Suppressor macrophage treated with lipopolysaccharide for 4 hours (primary cell): ENCODE measurements at regions not wholly inside any gene's neighbourhood (a gene's known extent, or its start where the extent isn't known, plus 50 kb on each side); places are given as distances from the start of the nearest gene placed in this dataset.
"Not testable (repeated sequence)": the region's sequence is repeated elsewhere in the genome, so short reads cannot be mapped to it uniquely, and the experiment has no call there.

ENCODE experiments used
- DNase-seq: peaks from one replicate; pipeline ENCODE4 v3.0.0-alpha.2; 2020

GRCh38 chr17:21470422-21470821 lies 94.3 kb downstream of the KCNJ12 start:
- not testable (repeated sequence) for DNase-seq

DNA sequence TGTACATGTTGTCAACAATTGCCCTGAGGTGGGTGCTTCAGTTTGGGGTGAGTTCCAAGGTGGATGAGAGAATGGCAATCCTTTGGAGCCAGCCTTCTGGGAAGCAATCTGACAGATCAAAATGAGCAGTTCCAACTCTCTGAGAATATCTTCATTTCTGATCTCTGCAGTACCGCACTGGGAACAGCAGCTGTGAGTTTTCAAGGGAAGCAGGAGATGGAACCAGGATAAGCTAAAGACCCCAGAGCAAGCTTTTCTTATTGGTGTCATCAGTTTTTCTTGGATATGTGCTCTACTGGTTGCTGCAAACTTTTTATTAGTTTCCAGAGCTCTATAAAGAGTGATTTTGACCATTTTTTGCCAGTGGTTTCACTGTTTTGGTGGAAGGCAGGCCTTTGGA lies 94.7 kb downstream of the KCNJ12 start:
- DNase-seq = no peak

DNA sequence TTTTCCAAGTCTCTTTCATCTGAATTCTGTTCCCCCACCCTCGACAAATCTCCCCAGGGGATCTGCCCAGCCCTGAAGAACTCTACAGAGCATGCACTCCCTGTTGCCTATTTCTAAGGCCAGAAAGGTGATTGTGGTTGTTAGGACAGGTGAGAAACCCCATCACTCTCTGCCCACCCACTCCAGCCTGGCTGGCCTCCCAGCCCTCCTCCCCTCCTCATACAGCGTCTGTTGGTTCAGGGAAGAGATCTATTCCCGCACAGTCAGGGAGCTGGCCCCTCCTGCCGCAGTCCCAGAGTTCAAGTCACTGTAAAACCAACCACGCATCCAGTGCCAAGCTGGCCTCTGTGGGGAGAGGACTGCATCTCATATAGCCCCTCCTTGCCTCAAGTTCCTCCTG lies 98.7 kb downstream of the KCNJ12 start:
- no peak for DNase-seq

DNA sequence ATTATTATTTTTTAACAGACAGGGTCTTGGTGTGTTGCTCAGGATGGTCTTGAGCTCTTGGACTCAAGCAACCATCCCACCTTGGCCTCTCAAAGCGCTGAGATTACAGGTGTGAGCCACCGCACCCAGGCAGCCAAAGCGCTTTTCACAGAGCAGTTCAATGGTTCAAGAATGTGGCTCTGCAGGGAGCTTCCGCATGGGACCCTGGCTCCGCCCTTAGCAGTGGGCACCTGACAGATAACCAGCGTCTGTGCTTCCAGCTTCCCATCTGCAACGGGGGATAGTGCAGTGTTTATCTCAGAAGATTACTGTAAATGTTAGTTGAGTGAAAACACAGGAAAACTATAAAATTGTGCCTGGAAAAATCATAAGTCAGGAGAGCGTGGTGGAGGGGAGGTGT lies 99.4 kb downstream of the KCNJ12 start:
- DNase-seq = no peak

- no peak for DNase-seq
Observed at GRCh38 chr17:21476867-21477266, 100.7 kb downstream of the KCNJ12 start.

GRCh38 chr17:21482189-21482865 lies 106.2 kb downstream of the KCNJ12 start:
- no peak for DNase-seq

- DNase-seq = not testable (repeated sequence)
Observed at GRCh38 chr17:21488043-21488442, 111.9 kb downstream of the KCNJ12 start.

DNA sequence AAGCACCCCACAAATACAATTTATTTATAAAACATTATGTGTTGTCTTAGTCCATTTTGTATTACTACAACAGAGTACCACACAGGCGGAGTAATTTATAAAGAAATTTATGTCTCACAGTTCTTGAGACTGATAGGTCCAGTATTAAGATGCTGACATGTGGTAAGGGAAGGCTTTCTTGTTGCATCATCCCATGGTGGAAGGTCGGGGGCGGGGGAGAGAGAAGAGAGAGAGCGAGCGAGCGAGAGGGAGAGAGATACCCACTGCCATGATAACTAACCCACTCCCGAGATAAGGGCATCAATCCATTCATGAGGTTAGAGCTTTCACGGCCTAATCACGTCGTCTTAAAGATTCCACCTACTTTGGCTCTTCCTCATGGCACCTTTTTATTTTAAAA lies 117.8 kb downstream of the KCNJ12 start:
- DNase-seq = no peak

- DNase-seq = no peak
Observed at GRCh38 chr17:21495281-21495680, 119.1 kb downstream of the KCNJ12 start.

DNA sequence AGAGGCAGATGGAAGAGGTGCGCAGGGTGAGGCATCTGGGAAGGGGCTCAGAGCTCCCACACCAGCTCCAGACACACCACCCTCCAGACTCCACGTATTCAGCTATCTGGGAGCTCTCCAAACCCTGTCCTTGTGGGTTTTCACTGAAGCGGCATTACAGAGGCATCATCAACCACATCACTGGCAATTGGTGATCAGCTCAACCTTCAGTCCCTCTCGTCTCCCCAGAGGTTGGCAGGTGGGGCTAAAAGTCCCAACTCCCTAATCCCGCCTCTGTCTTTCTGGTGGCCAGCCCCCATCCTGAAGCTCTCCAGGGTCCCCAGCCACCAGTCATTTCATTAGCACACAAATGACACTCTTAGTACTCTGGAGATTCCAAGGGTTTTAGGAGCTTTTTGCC lies 123.9 kb downstream of the KCNJ12 start:
- no peak for DNase-seq

GRCh38 chr17:21501927-21502700 lies 126.0 kb downstream of the KCNJ12 start:
- DNase-seq = not testable (repeated sequence)

DNA sequence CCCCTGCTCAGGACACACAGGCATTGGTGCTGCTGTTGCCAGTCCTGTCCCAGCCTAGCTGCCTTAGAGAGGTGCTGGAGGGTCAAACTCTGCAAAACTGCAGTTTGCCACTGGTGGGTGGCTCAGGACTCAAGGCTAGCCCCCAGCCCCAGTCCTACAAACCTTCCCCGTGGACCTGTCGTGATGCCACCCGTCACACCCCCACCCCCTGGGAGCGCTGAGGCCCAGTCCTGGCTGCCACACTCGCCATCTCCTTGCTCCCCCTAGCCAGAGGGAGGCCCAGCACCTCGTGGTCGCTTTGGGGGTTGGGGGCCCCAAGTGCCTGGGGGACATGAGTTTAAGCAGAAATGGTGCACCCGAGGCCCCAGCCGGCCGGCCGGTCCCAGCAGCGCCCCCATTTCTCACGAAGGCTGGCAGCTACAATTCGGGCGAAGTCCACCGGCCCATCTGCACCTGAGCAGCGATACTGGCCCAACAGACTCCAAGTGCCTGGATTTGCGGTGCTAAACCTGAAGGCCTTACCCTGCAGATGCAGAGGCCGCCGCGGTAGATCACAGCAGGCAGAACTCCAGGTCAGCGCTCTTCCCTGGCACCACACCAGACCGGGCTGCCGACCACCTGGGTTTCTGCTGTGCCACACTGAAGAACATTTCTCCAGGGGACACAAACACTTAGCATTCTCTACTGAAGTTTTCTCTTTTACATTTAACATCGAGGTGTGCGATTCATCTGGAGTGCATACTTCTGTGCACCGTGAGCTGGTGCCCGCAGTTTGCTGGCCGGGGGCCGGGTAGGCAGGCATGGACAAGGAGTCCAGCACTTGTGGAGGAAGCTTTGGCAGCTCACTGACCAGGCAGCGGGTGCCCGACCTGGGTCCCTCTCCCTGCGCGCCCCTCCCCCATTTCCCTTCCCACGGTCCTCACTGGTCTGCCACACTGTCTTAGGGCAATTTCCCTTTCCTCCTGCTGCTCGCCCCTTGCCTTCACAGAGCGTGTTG lies 130.0 kb downstream of the KCNJ12 start:
- no peak for DNase-seq

GRCh38 chr17:21507806-21508205 lies 131.6 kb downstream of the KCNJ12 start:
- DNase-seq = not testable (repeated sequence)

DNA sequence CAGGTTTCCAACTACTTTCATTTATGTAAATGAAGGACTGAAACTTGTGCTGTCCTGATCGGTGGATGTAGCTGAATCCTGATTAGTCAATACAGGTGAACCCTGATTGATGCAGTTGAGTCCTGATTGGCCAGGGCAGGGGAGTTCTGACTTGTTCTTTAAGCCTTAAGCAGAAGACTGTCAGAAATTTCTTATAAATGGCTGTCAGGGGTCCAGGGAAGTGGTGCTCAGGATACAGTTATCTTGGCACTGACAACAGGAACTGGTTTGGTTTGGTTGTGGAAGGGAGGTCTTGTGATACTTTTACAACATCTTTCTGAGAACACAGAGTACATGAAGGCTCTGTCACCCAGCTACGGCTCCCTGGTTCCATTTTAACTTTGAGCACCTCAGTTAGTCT lies 132.1 kb downstream of the KCNJ12 start:
- DNase-seq = no peak

- not testable (repeated sequence) for DNase-seq
Observed at GRCh38 chr17:21509356-21509755, 133.2 kb downstream of the KCNJ12 start.

GRCh38 chr17:21510686-21511362 lies 134.7 kb downstream of the KCNJ12 start:
- peak; percentile 1 for DNase-seq

DNA sequence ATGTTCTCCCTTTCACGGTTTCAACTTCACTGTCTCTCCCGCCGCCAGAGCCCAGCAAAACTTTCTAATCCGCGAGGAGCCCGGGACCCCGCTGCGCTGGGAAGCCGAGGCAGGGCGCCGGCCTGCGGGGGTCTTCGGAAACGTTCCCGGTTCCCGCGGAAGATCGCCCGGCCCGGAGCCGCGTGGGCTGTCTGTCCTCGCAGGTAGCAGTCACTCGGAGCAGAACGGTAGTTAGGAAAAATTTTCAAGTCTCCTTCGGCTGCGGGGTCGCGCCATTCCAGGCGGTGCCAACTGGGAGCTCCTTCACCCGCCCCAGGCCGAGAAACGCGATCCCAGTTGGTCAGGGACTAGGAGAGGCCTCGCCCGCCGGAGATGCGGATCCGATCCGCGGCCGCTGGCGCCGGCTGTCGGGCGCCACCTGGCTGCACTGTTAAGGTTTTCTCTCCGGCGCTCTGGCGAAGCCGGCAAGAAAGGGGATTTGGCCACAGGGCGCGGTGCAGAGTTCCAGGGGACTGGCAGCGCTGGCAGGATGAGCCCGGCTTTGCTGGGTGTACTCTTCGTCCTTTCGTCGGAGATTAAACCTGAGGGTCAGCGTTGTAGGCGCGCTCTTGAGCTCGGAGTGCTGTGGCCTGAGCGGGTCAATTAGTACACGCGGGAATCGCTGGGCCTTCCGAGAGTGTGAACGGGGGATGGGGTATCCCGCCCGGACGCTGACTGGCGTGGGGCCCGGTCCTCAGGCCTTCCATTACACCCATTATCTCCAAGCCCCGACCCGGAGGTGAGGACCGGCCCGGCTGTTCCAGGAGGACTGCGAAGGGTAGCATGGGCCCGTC lies 135.4 kb downstream of the KCNJ12 start:
- peak; percentile 82 for DNase-seq

DNA sequence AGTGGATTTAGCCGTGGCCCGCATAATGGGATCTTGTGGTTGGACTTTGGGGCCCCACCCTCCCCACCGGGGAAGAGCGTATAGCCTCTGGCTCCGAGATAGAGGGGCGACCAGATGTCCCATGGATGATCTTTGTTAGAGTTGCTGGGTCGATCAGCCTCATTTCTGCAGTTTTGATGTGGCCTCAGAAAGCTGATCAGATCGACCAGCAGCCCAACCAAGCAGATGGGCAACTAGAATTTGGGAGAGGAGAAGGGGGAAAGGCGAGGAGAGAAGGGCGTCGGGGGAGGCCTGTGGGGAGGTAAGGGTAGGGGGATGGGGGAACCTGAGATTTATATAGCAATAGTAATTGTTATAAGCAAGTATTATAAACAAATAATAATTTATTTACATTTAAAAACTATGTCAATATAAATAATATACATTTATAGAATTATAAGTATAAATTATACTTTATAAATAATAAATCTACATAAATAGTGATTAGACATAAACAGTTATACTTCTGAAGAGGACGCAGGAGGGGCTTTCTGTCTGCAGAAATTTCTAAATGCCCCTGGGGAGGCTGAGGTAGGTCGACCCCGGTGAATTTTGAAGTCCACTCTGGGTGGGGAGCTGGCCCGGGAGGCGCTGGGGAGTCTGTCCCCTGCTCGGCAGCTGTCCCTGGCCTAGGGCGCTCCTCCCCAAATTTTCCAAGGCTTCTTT lies 136.3 kb downstream of the KCNJ12 start:
- no peak for DNase-seq

DNA sequence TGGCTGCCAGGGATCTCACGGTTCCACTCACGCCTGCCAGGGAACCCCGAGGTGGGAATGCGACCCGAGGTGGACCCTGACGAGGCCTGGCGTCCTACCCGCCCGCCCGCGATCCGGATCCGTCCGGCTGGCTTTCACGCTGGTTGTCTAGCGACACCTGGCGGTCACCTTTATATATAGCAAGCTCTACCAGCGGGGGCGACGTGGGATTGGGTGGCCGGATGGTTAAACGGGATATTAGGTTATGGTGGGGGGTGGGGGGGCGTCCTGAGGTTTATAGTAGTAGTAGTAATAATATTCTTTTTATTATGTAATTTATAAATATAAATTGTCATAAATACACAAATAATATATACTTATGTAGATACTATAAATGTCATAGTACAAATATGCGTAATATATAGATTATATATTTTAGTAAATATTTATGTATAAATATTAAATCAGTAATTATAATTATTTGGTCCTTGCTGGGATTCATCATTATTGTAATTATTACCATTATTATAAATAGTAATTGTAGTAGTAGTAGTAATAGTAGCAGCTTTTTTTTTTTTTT lies 136.9 kb downstream of the KCNJ12 start:
- peak; percentile 88 for DNase-seq

GRCh38 chr17:21514567-21514966 lies 138.4 kb downstream of the KCNJ12 start:
- not testable (repeated sequence) for DNase-seq
